Activated CD8-positive, alpha-beta memory T cell treated with anti-CD3 and anti-CD28 coated beads for 48 hours (primary cell): ENCODE measurements at regions not wholly inside any gene's neighbourhood (a gene's known extent, or its start where the extent isn't known, plus 50 kb on each side); places are given as distances from the start of the nearest gene placed in this dataset.

Experiments used
- DNase-seq, 3 experiments: peaks; one replicate each; pipeline ENCODE4 v3.0.0-alpha.2; 2020; ENCODE audit warnings: low read depth in 2 of 3, low spot score in 2 of 3

- no peak for DNase-seq
Measured at GRCh38 chr10:89829262-89829886, 128.0 kb downstream of the KIF20B start.

- no peak for DNase-seq
Measured at GRCh38 chr10:89829887-89830269, 128.5 kb downstream of the KIF20B start.

GRCh38 chr10:89830624-89831023 lies 129.2 kb downstream of the KIF20B start:
- no peak for DNase-seq

DNA sequence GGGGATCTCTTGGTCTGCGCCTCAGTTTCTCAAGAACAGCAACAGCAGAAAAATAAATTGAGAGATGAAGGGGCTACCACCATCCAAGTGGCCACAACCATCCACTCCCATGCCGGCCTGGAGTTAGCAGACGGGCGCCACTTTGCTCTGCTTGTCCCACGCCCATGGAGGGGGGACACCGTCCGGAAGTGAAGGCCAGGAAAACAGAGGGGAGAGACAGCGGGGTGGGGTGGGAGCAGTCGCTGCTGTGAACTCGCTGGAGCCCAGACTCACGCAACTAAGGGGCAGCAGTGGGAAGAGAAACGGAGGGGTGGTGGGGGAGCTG lies 135.4 kb downstream of the KIF20B start:
- DNase-seq: no peak

DNA sequence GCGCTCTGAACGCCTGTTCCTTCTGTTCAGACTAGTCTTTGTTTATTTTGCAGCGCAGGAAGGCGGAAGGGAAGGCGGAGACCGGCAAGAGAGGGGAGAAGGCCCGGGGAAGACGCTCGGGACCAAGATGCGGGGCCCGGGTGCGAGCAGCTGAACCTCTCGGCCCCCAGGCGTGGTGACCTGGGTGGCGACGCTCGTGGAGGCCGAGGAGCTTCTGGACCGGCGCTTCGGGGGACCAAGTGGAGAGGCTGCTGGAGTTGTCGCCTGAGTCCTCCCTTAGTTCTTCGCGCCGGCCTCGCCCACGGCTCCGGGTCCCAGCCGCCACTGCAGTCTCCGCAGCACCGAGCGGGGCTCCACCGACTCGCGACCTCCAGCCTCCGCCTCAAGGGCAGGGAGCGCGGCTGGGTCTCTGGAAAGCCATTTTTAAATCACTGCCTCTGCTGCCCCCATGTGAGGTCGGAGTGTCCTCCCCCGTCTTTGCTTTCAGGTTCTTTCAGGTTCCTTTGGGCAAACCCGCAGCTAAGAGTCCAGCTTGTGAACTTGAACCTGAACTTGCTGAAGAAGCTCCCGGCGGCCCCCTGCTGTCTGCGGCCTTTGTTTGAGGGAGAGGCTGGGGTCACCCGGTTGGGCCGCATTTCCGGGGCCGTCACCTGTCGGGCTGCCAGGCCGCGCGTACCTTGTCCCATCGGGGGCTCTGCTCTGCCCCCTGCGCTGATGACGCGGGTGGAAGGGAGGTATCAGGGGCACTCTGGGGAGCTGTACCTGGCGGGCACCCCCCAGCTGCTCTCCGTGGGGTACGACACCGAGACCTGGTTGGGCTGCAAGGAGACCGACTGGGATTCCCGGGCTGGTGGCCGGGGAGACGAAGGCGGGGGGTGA lies 136.0 kb downstream of the KIF20B start:
- DNase-seq: no peak

- no peak for DNase-seq
Measured at GRCh38 chr10:89838044-89838615, 136.7 kb downstream of the KIF20B start.

DNA sequence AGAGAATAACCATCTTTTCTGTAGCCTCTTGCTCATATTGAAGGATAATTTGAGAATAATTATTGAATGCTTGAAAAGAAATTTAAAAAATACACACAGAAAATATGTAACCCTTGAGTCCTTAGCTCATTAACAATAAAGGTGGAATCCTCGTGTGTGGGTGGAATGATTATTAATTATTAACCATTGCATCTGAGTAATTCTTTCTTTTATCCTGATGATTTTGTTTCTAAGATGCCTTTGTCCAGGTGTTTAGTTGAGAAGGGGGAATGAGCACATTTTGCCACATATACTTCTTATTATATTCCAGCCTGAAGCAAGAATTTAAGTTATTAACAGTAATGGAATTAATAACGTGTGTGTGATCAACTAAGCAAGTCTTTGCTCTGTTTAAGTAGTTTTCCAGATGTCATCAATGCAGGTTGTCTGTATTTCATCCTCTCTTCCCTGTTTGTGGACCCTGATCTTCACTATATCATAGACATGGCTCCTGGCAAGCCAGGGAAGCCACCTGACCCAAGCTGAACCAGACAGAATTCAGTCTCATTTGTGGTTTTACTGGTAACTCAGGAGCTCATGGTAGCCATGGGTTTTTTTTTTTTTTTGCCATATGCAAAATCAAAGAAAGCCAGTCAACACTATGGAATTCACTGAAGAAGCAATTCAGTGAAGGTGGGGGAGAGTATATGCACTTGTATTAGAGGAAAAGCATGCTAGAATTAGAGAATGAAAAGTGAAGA lies 144.3 kb downstream of the KIF20B start:
- DNase-seq: no peak

- no peak for DNase-seq
Measured at GRCh38 chr10:89846281-89846630, 144.9 kb downstream of the KIF20B start.

GRCh38 chr10:89846786-89847185 lies 145.4 kb downstream of the KIF20B start:
- no peak for DNase-seq

DNA sequence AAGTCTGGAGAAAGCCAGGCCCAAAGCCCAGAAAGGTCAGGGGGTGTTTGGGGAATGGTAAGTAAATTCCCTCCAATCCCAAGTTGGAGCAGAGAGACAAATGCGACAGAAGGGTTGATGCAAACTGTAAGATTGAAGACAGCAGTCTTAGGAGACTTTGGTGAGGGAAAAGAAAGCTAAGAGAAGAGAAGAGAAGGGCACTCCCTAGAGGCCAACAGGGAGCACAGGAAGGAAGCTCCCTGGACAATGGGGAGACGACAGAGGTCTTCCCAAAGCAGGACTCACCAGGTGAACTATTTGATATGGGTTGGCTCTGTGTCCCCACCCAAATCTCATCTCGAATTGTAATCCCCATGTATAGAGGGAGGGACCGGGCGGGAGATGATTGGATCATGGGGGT lies 151.5 kb downstream of the KIF20B start:
- no peak for DNase-seq

DNA sequence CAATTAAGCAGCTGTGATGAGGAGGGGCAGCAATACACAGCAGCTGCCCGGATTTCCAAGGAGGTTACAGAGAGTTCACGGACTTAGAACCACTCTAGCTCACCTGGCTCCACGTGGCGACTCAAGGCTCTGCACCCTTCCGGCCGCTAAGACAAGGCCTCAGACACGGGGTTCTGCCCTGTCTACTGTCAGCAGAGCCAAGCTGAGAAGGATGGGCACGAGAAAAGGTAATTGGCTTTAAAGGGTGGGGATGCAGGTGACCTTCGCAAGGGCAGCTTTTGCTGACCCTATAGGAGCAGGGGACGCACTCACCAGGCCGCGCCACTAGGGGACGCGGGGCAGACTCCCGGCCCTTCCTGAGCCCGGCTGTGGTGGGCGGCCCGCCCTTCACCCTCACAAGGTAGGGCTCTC lies 152.4 kb downstream of the KIF20B start:
- DNase-seq: no peak

DNA sequence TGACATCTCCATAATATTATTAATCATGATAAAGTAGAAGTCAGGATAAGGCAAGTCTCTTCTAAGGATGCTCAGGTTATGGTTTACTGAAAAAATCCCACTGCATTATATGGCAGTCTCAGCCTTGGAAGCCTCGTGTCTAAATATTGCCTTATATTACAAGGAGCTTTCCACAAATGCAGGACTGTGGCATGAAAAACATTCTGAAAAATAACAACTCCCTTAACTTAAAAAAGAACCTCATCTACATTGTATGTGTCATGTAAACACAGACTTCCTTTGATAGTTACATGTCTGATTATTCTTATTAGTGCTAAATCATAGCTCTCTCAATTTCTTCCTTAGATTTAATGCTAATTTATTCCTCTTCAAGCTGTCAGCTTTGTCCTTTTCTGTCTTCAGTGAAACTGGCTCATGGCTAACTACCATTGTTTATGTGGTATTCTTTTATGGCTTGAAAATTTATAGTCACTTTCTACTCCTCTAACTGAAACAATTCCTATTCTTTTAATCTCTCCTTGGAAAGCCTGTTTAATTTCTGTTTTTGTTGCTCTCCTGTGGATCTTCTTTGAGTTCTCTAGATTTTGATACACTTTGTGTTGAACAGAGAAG lies 156.1 kb downstream of the KIF20B start:
- DNase-seq: no peak

- no peak for DNase-seq
Measured at GRCh38 chr10:89861199-89861573, 159.8 kb downstream of the KIF20B start.

DNA sequence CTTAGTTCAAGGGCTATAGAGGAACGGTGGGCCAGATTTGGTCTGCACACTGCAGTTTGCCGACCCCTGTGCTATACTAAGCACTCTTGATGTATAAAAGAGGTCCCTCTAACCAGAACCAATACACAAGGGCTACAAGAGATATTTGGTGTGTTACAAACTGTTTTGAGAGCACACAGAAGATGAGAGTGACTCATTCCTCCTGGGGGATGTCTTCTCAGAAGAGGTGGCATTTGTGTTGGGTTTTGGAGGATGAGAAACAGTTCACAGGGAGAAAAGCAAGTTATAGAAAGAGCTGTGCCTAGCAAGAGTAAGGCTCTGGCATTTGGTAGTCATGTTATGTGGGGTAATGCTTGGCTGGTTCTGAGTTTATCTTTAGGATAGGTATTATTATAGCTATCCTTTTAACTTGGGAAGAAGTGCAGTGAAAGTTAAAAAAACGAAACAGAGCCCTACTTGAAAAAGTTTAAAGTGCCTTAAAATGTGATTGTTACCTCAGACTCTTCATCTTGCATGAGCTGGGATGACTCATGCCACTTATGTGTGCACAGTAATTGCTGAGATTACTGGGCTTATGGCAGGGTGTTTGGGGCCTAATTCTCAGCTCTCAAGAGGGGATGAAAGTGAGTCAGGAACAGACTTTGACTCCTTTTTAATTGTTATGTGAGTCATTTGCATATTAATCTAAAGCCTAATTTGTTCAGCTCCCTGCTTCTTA lies 160.4 kb downstream of the KIF20B start:
- no peak for DNase-seq

DNA sequence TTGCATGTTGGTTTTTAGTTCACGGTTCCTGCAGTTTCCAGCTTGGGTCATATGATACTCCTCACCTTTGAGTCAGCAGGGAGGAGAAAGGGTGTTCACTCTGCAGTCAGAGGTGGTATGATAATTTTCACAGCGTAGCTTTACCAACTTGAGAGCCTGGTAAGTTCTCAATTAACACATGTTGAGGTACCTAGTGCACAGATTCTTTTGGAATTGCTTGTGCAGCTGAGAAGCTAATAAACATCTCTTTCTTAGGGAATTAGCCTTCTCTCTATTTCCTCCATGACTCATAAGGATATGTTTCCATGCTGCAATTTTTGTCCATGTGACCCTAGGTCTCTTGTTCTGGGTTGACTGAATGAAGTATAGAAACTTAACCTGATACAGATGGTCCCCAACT lies 166.6 kb downstream of the KIF20B start:
- DNase-seq: no peak

- no peak for DNase-seq
Measured at GRCh38 chr10:89869180-89869579, 167.8 kb downstream of the KIF20B start.

DNA sequence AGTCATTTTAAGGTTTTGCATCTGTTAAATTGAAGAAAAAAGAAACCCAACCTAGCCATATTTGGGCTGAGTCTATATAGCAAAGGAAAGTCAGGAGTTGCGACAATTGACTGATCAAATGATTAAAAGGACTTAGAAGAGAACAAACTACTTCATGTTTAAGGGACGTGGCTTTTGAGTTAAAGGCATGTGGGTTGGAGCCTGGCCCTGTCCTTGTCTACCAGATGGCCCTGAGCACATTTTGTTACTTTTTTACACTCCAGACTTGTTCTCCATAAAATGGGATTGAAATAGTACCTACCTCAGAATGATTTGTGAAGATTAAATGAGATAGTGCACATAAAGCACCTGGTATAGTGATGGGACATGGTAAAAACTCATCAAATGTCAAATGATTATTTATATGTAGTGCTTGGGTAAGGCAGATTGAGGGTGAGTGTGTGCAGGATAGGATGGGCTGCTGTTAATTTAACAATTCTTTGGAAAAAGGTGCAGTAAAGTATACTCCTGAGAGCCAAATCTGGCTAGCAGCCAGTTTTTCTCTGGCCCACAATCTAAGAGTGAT lies 168.3 kb downstream of the KIF20B start:
- no peak for DNase-seq

DNA sequence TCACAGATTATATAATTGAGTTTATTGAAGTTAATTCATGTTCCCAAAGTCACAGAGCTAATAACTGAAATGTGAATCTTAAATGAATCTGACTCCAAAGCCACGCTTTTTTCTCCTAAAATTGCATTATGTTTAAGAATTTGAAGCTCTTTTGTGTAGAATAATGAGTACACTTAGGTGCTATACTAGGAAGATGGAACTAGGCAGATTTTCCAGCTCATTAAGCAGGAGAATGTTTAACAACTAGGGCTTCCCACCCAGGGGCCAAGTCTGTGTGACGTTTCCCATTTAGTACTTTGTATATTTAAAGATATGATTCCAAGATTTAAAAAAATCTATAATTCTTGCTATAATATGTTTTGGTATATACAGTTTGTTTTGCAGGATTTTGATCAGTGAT lies 169.5 kb downstream of the KIF20B start:
- no peak for DNase-seq

DNA sequence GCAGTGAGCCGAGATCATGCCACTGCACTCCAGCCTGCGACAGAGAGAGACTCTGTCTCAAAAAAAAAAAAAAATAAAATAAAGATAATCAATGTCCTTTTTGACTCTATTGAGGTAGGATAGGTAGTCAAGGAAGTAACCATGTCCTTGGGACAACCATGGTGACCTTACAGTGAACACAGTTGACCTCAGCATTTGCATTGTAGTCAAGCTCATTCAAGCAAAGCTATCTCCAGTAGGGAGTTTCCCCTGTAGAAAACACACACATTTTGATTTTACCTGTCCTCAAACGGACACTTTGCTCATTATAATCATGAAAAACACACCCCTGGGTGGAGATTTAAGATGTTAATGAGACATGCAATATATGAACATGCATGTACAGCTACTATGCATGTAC lies 171.7 kb downstream of the KIF20B start:
- no peak for DNase-seq

GRCh38 chr10:89875557-89875956 lies 174.2 kb downstream of the KIF20B start:
- DNase-seq: no peak

DNA sequence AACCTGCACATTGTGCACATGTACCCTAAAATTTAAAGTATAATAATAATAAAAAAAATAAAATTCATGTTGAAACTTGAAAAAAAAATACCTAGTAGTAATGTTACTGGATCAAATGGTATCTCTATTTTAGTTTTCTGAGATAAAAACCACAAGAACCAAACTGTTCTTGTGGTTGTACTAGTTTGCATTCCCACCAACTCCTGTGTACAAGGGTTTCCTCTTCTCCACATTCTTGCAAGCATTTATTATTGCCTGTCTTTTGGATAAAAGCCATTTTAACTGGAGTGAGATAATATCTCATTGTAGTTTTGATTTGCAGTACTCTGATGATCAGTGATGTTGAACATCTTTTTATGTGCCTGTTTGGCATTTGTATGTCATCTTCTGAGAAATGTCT lies 177.7 kb downstream of the KIF20B start:
- no peak for DNase-seq
